Putamen (tissue), 1 donor: ENCODE measurements at regions not wholly inside any gene's neighbourhood (a gene's known extent, or its start where the extent isn't known, plus 50 kb on each side); places are given as distances from the start of the nearest gene placed in this dataset.
"Not testable (repeated sequence)": the region's sequence is repeated elsewhere in the genome, so short reads cannot be mapped to it uniquely, and the experiment has no call there.

Experiments used
- DNase-seq: peaks from one replicate; pipeline ENCODE4 v3.0.0-alpha.2; 2016; ENCODE audit warnings: low spot score

DNA sequence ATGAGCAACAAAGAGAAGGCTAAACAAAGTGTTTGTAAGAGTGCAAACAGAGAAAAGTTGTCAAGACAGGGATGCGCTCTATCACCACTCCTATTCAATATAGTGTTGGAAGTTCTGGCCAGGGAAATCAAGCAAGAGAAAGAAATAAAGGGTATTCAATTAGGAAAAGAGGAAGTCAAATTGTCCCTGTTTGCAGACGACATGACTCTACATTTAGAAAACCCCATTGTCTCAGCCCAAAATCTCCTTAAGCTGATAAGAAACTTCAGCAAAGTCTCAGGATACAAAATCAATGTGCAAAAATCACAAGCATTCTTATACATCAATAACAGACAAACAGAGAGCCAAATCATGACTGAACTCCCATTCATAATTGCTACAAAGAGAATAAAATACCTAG lies 143.4 kb upstream of the POGK start:
- not testable (repeated sequence) for DNase-seq

DNA sequence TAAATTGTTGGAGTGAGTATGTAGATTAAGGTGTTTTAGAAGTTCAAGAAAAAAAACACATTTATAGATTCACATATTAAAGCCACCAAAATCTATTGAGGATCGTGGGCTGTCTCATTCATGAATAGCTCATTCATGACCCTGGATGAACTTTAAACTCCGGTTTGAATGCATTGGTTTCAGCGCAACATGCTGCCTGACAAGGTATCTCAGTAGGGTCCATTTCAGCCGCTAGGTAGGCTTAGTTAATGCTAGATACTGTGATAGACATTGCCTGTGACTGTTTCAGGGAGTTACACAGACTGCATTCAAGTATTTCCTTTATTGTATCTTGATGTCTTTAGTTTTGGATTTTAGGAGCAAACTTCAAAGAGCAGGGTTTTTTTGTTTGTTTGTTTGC lies 140.5 kb upstream of the POGK start:
- DNase-seq: no peak

DNA sequence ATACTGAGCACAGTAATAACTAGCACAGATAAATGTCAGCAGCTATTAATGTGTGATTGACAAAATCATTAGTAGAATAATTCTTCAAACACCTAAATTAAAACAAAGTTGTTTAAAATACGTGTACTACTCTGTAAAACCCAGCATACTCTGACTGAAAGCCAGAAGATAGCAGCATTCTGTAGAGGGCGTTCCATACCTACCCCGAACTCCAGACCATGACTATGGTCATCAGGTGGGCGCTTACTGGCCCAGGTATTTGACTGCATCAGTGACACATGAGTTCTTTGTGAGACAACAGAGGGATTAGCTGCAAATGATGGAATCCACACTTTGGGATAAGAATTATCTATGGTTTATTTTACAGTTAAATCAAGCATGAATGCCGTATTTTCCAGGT lies 139.7 kb upstream of the POGK start:
- no peak for DNase-seq

DNA sequence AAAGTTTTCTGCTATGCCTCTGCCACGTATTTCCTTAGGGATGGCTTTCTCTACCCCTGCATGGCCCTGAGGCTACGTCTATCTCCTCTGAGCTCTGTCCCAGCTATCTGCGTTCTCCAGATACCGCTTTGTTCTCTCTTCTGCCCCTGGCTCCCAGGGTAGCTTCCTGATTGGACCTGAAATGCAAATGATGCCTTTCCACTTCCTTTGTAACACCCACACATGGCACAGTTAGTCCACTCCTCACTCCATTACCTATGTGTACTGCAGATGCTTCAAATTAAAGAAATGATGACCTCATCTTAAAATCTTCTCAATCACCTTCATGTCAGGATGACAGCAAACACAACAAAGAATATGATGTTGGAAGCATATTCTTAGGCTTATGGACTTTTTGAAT lies 138.6 kb upstream of the POGK start:
- DNase-seq: no peak

DNA sequence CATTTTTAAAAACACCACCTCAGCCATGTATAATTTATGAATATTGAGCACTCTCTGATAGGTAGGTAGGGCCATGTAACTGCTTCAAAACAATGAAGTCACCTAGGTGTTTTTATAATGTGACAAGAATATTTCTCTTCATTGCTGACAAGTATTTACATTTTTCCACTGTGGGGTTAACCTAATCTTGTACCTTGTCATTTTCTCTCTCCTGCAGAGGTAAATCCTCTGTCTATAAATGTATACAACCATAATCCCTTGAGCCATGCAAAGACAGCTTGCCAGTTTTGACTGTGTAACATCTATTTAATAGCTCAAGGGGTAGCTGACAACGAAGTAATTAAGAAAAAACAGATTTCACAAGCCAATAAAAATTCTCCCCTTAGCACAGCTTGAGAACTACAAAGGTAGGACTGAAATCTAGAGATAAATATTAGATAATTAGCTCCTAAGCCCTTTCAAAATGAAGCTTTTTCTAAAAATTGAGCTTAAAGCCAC lies 137.6 kb upstream of the POGK start:
- DNase-seq: no peak

DNA sequence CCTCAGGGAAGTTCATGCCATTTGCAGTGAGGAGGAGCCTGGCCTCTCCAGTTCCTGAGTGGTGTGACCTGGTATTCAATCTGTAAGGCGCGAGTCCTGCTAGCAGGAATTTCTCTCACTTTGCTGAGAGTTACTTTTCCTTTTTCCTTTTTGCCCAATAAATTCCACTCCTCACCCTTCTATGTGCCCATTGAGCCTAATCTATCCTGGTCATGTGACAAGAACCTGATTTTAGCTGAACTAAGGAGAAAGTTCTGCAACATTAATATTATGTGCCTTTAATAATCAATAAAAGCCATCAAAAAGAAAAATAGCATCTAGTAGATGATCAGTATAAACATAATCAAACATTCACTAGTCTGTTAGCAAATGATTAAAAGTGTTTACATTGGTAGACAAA lies 136.1 kb upstream of the POGK start:
- DNase-seq: no peak

DNA sequence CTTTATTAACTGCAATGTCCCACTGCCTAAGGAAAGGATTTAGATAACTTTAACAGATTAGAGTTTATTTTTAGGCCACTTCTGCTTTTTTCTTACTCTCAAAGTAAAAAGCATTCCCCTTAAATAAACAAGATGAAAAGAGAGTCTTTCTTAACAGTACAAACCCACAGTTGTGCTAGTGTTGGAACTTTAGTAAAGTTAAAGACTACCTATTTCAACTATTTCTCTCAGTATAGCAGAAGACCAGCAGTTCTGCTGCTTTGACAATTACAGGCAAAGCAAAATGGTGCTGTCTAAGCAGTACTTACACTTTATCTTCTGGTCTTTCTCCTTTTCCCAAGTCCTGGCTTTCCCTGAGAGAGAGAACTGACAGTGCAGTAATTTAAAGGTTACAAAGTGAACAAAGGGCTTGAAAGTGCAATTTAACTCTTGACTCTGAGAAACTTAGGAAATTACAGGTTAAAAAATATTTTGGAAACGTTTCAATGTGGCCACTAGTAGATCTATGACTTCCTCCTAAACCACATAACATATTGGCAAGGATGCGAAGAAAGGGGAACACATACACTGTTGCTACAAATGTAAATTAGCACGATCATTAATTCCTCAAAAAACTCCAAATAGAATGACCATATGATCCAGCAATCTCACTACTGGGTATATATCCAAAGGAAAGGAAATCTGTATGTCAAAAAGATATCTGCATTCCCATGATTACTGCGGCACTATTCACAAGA lies 135.4 kb upstream of the POGK start:
- no peak for DNase-seq

DNA sequence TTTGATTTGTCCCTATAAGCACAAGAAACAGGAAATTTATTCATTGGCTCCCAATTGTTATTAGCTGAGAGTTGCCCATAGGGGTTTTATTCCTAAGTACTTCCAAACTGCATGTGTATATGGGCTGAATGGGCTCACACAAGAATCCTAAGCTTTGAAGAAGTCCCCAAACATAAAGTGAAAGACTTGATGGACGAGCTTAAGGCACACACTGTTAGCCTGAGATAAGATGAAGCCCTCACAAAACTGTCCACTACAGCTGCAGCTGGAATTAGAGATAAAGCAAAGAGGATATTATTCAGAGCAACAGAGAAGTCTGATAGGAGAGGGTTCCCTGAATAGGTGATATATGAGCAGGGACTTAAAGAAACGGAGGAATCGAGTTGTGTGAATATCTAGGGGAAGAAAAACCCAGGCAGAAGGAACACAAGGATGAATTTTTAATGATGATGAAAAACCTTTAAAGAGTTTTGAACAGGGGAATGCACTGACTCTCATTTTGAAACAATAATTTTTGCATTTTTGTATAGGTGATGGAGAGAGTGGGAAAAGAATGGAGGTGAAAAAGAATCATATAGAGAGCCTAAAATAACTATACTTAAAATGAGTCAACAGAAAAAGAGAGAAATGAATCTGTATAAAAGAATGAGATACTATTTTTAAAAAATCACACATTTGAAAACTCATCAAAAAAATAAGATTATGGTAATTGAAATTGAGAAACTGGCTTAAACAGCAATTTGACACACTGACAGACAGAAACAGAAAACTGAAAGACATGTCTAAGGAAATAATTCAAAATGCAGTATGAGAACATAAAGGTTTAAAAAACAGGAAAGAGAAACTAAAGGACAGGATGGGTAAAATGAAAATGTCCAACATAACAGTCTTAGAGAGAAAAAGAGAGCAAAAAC lies 133.6 kb upstream of the POGK start:
- DNase-seq: no peak

DNA sequence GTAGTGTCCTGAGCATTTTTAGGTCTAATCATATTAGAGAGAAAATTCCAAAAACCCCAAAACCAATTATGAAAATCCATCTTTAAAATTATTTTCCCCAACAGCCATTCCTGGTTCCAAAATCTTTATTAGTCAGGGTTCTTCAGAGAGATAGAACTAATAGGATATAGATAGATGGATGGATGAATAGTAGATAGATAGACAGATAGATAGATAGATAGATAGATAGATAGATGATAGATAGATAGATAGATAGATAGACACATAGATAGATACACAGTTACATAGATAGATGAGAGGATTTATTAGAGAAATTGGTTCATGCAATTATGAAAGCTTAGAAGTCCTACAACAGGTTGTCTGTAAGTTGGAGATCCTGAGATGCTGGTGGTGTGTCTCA lies 122.7 kb upstream of the POGK start:
- DNase-seq: no peak

DNA sequence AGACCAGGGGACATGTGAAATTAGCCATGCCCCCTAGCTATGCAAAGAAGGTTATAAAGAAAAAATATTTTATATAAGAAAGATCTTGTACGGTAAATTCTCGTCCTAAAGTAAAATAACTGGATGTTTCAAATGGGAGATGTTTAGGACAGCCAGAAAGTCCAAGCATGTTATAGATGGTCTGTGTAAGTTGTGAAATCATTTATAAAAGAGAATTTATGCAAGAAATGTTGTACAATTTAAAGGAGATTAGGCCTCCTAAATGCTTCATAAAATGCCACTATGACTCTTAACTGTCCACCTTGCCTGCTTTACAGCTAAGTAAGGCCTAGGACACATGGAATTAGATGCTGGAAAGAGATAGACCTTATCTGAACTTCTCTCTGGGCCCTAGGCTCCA lies 118.1 kb upstream of the POGK start:
- no peak for DNase-seq

DNA sequence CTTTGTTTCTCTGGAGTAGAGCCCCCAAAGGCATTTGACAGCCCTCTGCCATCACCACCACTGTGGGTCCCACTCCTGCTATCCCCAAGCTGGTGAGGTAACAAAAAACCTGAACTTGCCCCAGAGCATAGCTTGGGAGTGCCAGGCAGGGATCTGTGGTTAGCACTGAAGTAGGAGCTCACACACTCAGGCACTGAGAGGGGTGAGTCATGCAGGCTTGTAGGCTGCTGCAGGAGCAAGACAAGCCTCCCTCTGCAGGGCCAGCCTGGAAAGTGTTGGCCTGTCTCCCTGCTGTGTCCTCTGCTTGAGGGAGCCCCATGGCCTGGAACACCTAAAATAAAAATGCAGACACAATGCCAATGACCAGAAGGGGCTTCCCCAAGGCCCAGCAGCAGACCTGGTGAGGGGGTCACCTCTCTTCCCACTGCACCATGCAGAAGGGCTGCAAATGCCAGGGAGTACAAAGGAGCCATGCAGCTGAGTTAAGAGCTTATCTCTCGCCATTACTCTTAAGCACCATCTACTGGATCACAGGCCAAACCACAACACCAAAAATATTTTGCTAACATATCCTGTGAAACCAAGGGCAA lies 108.9 kb upstream of the POGK start:
- no peak for DNase-seq

DNA sequence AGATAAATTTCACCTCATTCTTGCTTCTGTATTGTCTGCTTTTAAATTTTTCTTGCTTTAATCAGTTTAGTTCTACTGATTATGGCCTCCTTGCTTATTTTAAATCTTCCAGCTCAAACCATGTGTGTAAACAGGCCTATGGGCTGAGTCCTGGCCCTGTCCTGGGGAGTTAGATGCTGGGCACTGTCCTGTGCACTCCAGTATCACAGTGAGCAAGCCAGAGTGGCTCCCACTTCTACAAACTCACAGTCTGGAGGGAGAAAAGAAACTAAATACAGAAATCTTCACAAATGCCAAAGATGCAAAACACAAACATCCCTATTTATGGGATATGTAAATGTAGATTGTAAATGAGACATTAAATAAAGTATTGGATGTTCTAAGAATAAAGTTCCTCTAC lies 101.1 kb upstream of the POGK start:
- DNase-seq: no peak

DNA sequence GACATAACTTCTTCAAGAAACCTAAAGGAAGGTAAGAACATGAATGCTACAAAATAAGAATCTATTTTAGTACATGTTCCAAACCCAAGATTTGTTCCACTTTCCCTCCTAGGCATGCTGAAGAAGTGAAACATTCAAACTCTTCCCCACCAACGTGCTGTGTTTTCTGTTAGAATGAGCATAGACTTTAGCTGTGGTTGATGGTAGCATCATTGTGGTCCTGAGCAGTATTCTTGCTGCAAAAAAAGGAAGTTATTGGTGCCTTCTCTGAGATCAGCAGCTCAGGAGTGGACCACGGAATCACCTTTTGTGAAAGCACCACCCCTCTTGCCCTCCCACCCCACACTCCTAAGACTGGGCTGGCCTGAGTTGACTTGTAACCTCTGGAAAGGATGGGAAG lies 100.4 kb upstream of the POGK start:
- DNase-seq: no peak

DNA sequence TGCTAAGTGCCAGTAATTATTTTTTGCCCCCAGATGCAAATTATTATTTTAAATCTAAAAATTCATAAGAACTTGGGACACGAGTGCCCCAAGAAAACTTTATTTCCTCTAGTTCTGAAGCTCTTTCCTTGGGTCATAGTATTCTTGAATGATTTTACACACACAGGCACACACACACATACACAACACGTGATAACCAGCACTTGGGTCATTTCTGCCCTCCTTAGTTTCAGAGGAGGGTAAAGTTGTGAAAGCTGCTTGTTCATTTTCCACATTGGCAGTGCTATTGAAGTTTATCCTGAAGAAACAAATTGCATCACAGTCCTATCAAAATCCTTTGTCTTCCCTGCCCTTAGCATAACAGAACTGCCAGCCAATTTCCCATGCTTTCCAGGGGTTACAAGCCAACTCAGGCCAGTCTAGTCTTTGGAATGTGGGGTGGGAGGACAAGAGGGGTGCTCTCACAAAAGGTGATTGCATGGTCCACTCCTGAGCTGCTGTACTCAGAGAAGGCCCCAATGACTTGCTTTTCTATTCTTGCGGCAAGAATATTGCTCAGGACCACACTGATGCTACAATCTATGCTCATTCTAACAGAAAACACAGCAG lies 98.5 kb upstream of the POGK start:
- no peak for DNase-seq

DNA sequence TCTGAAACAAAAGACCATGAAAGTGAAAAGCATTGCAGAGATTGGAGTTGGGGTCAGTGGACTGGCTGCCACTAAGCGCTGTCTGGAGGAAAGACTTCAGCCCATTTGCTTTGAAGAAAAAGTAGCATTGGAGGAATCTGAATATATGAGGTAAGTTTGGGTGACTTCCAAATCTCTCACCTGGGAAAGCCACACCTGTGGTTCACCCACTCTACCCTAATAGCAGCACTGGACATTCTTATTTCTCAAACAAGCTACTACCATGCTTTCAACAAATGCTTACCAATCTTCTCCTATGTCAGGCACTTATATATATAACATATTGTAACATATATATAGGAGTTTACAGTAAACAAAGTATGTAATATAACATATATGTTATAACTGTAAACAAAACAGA lies 76.0 kb upstream of the POGK start:
- no peak for DNase-seq

DNA sequence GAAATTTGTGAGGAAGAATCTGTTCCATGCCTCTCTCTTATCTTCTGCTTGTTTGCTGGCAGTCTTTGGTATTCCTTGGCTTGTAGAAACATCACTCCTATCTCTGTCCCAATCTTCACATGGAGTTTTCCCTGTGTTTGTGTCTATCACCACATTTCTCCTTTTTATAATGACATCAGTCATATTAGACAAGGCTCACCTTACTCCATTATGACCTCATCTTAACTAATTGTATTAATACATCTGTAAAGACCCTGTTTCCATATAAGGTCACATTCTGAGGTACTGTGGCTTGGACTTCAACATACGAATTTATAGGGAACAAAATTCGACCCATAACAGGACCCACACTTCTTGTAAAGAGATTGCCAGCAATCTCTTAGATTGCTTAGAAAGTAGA lies 72.3 kb upstream of the POGK start:
- no peak for DNase-seq

DNA sequence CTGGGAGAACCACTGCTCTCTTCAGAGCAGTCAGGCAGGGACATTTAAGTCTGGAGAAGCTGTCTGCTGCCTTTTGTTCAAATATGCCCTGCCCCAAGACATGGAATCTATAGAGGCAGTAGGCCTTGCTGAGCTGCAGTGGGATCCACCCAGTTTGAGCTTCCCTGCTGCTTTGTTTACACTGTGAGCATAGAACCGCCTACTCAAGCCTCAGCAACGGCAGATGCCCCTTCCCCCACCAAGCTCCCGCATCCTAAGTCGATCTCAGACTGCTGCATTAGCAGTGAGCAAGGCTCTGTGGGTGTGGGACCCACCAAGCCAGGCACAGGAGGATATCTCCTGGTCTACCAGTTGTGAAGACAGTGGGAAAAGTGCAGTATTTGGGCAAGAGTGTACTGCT lies 54.6 kb upstream of the POGK start:
- not testable (repeated sequence) for DNase-seq

DNA sequence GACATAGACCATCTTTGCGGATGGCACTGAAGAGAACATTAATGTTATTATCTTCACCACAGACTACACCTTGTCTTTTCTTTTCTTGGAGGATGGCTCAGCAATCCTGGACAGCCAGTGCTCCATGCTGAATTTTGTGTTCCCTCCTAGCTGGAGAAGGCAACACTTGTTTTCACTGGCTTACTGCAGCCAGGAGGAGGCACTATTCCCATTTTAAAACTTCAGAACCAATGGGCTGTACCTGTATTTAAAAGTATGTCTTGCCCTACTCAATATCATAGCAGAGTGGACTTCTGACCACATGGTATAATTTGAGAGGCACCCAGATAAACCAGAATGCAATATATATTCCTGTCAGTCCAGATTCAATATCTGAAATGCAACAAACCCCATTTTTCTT lies 53.3 kb upstream of the POGK start:
- no peak for DNase-seq

DNA sequence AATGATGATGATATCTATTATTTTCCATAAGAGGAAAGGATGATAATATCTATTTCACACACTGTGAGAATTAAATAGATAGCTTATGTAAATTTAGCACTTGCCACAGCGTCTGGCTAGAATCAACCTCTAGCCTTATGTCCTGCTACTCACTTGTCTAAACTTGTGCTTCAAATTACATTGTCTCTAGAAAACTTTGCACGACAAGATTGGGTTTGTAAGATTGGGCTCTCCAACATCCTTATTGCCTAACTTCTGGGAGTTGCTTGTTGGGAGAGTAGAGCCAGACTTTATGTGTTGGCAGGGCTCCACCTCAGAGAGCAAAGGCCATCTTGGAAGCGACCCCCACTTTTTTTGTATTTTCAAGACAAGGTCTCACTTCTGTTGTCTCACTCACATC lies 50.0 kb upstream of the POGK start:
- DNase-seq: no peak
